Fibroblast of mammary gland (primary cell): ENCODE measurements at regions not wholly inside any gene's neighbourhood (a gene's known extent, or its start where the extent isn't known, plus 50 kb on each side); places are given as distances from the start of the nearest gene placed in this dataset.

Source experiments
- DNase-seq: peaks from one replicate; pipeline ENCODE4 v3.0.0-alpha.2; 2010; ENCODE audit warnings: low read depth
- H3K4me3 ChIP-seq: 2 replicates; pipeline ENCODE4 v1.5.1; 2011; ENCODE audit warnings: low read depth, mild to moderate bottlenecking, low read length, moderate library complexity; ENCODE audit not compliant: control insufficient read depth
- CTCF ChIP-seq: conservative IDR thresholded peaks from 2 replicates; pipeline ENCODE4 v1.5.1; 2011; ENCODE audit warnings: low read depth, low read length, inconsistent platforms; ENCODE audit not compliant: control insufficient read depth, insufficient read depth

- DNase-seq: peak; percentile 20
- no peak overlapping the region for H3K4me3 ChIP-seq
- TF ChIP-seq CTCF: no peak
Observed at GRCh38 chr12:47422611-47423010, 283.2 kb downstream of the RPAP3 start.

- H3K4me3 ChIP-seq: no peak overlapping the region
- peak; percentile 34 for DNase-seq
- no peak for TF ChIP-seq CTCF
Observed at GRCh38 chr12:47419497-47419896, 286.3 kb downstream of the RPAP3 start.

- TF ChIP-seq CTCF: no peak
Observed at GRCh38 chr12:47417955-47418354, 287.9 kb downstream of the RPAP3 start.

GRCh38 chr12:47417121-47417520, 288.7 kb downstream of the RPAP3 start:
- H3K4me3 ChIP-seq: no peak overlapping the region
- DNase-seq: no peak
- TF ChIP-seq CTCF: no peak

More at GRCh38 chr12:47417955-47418354, 287.9 kb downstream of the RPAP3 start:
- no peak overlapping the region for H3K4me3 ChIP-seq
- DNase-seq: no peak

GRCh38 chr12:47415054-47415453, 290.8 kb downstream of the RPAP3 start:
- H3K4me3 ChIP-seq: no peak overlapping the region
- TF ChIP-seq CTCF: no peak
- DNase-seq: peak; percentile 51

- TF ChIP-seq CTCF: no peak
- no peak overlapping the region for H3K4me3 ChIP-seq
- DNase-seq: no peak
Observed at GRCh38 chr12:47414511-47414910, 291.3 kb downstream of the RPAP3 start.

- H3K4me3 ChIP-seq: no peak overlapping the region
- no peak for TF ChIP-seq CTCF
- DNase-seq: no peak
Observed at GRCh38 chr12:47413806-47414205, 292.0 kb downstream of the RPAP3 start.
